Liver (tissue), 7 donors: ENCODE measurements at regions not wholly inside any gene's neighbourhood (a gene's known extent, or its start where the extent isn't known, plus 50 kb on each side); places are given as distances from the start of the nearest gene placed in this dataset.

Experiments
- DNase-seq: peaks from one replicate; pipeline ENCODE4 v3.0.0-alpha.2; 2017; ENCODE audit warnings: low spot score
- H3K27ac ChIP-seq, 2 donors: one replicate each; pipeline ENCODE4 v1.7.0; 2013; ENCODE audit warnings: inconsistent platforms in 2 of 2, low read length in 2 of 2, control low read depth in 1 of 2, low read depth in 1 of 2, mild to moderate bottlenecking in 1 of 2
- H3K27me3 ChIP-seq, 4 donors: one replicate each; pipeline versions ENCODE4 v1.6.1 to v1.7.0; 2013; ENCODE audit warnings: low read length in 3 of 4, inconsistent platforms in 1 of 4, mild to moderate bottlenecking in 1 of 4, moderate library complexity in 1 of 4; ENCODE audit not compliant: control insufficient read depth in 4 of 4, insufficient read depth in 4 of 4
- H3K36me3 ChIP-seq, 4 donors: one replicate each; pipeline versions ENCODE4 v1.6.1 to v1.7.0; 2013; ENCODE audit warnings: low read length in 3 of 4, mild to moderate bottlenecking in 3 of 4, low read depth in 1 of 4, moderate library complexity in 1 of 4; ENCODE audit not compliant: control insufficient read depth in 4 of 4, insufficient read depth in 3 of 4
- H3K4me1 ChIP-seq, 4 donors: one replicate each; pipeline versions ENCODE4 v1.6.1 to v1.7.0; 2013; ENCODE audit warnings: low read length in 3 of 4, mild to moderate bottlenecking in 3 of 4, moderate library complexity in 1 of 4; ENCODE audit not compliant: control insufficient read depth in 4 of 4, insufficient read depth in 4 of 4
- H3K4me3 ChIP-seq, 3 donors: one replicate each; pipeline versions ENCODE4 v1.6.1 to v1.7.0; 2013; ENCODE audit warnings: low read length in 3 of 3, control low read depth in 1 of 3, low read depth in 1 of 3, mild to moderate bottlenecking in 1 of 3
- H3K9ac ChIP-seq, 2 donors: one replicate each; pipeline ENCODE4 v1.7.0; 2013; ENCODE audit warnings: low read length in 2 of 2, mild to moderate bottlenecking in 2 of 2, moderate library complexity in 2 of 2, control low read depth in 1 of 2, low read depth in 1 of 2
- H3K9me3 ChIP-seq, 4 donors: one replicate each; pipeline versions ENCODE4 v1.6.1 to v1.7.0; 2013; ENCODE audit warnings: low read length in 3 of 4; ENCODE audit not compliant: control insufficient read depth in 4 of 4
- FOXA1 ChIP-seq: IDR thresholded peaks from 2 replicates; pipeline ENCODE4 v1.6.1; 2016; ENCODE audit warnings: antibody characterized with exemption
- FOXA2 ChIP-seq: IDR thresholded peaks from 2 replicates; pipeline ENCODE4 v1.6.1; 2016; ENCODE audit warnings: antibody characterized with exemption
- HNF4A ChIP-seq, 2 donors: conservative IDR thresholded peaks; 2 replicates each; pipeline ENCODE4 v1.6.1; 2016; ENCODE audit warnings: antibody characterized with exemption in 2 of 2, mild to moderate bottlenecking in 2 of 2
- WGBS: extraction: QIAGEN DNeasy Blood & Tissue Kit; methylation state at CpG from one replicate; pipeline ENCODE4 v1.1.7; 2013; 5-methylcytosine and 5-hydroxymethylcytosine counted together
- TF ChIP-seq, protein P1 (sequence below): IDR thresholded peaks from 2 replicates; pipeline ENCODE4 v1.6.1; 2016; ENCODE audit warnings: antibody characterized with exemption
- TF ChIP-seq, protein P2 (sequence below): IDR thresholded peaks from 2 replicates; pipeline ENCODE4 v1.6.1; 2016; ENCODE audit warnings: antibody characterized with exemption
- TF ChIP-seq, protein P3 (sequence below): IDR thresholded peaks from 2 replicates; pipeline ENCODE4 v1.6.1; 2016; ENCODE audit warnings: antibody characterized with exemption, mild to moderate bottlenecking
- donor health status: healthy.
- donor health status: healthy.
- donor health status: healthy.
- donor health status: healthy.

DNA sequence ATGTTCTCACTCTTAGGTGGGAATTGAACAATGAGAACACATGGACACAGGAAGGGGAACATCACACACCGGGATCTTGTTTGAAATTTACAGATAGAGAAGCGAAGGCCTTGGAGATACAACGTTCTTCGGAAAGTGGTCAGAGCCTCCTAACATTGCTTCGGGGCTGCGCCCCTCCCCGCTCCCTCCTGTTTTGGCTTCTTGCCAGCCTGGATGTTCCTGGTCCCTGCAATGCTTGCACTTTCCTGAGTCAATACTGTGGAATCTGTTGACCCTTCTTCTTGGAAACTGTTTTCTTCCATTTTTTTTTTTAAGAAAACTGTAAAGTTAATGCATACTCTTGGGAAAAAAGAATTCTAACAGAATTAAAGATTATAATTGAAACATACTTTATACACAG, 360.8 kb downstream of the SOCS6 start:
- H3K4me1 ChIP-seq: no peaks in the 10 kb centered on the region
- WGBS: 92% methylated on average over 7 of the region's 7 CpGs
- TF ChIP-seq FOXA1: no peak
- H3K27ac ChIP-seq: no peak overlapping the region
- no peaks in the 10 kb centered on the region for H3K9me3 ChIP-seq
- no peak for DNase-seq
- H3K27me3 ChIP-seq: no peaks in the 10 kb centered on the region
- no peak overlapping the region for H3K4me3 ChIP-seq
- no peak overlapping the region for H3K9ac ChIP-seq
- no peaks in the 10 kb centered on the region for H3K36me3 ChIP-seq

DNA sequence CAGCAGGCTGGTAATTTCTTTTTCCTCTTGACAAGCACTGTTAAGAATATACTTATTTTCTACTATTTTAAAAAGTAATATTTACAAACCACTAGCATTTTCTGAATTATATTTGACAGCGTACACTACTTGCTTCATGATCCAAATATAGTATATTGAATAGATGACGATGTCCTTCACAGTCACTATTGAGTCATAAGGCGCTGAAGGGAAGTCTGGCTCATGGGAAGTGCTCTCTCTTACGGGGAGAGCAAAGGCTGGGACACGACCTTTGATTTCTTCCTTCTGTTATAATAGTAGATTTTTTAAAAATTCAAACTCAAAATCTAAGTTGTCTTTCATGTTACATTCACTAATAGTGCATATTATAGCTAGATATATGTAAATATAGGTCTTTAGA, 357.1 kb downstream of the SOCS6 start:
- no peaks in the 10 kb centered on the region for H3K9me3 ChIP-seq
- 62% methylated on average over 5 of the region's 5 CpGs for WGBS
- no peaks in the 10 kb centered on the region for H3K4me1 ChIP-seq
- TF ChIP-seq, protein P1, sequence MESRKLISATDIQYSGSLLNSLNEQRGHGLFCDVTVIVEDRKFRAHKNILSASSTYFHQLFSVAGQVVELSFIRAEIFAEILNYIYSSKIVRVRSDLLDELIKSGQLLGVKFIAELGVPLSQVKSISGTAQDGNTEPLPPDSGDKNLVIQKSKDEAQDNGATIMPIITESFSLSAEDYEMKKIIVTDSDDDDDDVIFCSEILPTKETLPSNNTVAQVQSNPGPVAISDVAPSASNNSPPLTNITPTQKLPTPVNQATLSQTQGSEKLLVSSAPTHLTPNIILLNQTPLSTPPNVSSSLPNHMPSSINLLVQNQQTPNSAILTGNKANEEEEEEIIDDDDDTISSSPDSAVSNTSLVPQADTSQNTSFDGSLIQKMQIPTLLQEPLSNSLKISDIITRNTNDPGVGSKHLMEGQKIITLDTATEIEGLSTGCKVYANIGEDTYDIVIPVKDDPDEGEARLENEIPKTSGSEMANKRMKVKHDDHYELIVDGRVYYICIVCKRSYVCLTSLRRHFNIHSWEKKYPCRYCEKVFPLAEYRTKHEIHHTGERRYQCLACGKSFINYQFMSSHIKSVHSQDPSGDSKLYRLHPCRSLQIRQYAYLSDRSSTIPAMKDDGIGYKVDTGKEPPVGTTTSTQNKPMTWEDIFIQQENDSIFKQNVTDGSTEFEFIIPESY: no peak
- H3K36me3 ChIP-seq: no peaks in the 10 kb centered on the region
- no peaks in the 10 kb centered on the region for H3K27me3 ChIP-seq
- H3K27ac ChIP-seq: no peak overlapping the region
- no peak for DNase-seq
- H3K9ac ChIP-seq: no peak overlapping the region
- H3K4me3 ChIP-seq: no peak overlapping the region

DNA sequence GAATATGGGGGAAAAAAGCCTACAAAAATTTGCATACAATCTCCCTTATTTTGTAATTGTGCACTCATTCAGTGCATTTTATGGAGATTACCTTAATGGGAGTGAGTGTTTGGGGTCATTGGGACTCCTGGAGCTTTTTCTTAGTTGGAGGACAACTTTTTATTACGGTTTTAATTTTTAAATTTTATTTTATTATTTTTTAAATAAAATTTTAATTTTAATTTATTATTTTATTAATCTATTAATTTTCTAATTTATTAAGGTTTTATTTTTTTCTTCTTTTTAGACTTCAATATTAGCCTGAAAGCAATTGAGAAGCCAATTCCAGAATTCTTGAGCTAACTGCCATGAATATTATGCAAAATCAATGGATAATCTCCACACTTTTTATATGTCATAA, 355.0 kb downstream of the SOCS6 start:
- DNase-seq: no peak
- Histone ChIP-seq H3K4me1 (no peaks in the 10 kb centered on the region), H3K9me3 (no peaks in the 10 kb centered on the region), H3K9ac (no peak overlapping the region), H3K4me3 (no peak overlapping the region), H3K27ac (no peak overlapping the region), H3K27me3 (no peaks in the 10 kb centered on the region), H3K36me3 (no peaks in the 10 kb centered on the region)
- 61% methylated on average over 1 of the region's 1 CpG for WGBS
- TF ChIP-seq, protein P2, sequence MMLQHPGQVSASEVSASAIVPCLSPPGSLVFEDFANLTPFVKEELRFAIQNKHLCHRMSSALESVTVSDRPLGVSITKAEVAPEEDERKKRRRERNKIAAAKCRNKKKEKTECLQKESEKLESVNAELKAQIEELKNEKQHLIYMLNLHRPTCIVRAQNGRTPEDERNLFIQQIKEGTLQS: no peak
- no peak for TF ChIP-seq FOXA2

DNA sequence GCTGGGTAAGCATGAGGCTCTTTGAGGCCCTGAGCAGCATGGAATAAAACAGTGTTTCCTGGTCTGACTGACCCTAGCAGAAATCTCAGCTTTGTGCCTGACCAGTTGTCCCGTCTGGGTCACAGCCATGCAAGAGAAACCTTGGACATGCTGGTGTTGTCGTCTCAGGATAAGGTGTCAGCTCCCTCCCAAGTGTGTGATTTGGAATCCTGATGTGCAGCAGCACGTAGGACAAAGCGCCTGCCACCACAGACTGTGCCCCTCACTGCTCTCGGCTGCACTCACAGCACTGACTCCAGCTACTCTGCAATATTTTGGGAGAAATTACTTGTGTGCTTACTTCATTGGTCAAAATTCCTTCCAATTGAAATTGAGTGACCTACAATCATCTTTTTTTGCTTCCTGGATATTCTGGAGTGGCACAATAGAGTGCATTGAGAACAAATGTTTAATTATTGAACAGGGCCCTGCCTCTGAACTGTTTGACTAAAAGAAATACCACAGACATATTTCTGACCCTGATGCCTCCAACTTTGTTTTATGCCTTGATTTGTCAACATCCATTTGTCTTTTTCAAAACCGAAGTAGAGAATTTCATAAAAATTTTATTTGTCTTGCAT, 352.4 kb downstream of the SOCS6 start:
- H3K36me3 ChIP-seq: no peaks in the 10 kb centered on the region
- no peaks in the 10 kb centered on the region for H3K9me3 ChIP-seq
- TF ChIP-seq, protein P3, sequence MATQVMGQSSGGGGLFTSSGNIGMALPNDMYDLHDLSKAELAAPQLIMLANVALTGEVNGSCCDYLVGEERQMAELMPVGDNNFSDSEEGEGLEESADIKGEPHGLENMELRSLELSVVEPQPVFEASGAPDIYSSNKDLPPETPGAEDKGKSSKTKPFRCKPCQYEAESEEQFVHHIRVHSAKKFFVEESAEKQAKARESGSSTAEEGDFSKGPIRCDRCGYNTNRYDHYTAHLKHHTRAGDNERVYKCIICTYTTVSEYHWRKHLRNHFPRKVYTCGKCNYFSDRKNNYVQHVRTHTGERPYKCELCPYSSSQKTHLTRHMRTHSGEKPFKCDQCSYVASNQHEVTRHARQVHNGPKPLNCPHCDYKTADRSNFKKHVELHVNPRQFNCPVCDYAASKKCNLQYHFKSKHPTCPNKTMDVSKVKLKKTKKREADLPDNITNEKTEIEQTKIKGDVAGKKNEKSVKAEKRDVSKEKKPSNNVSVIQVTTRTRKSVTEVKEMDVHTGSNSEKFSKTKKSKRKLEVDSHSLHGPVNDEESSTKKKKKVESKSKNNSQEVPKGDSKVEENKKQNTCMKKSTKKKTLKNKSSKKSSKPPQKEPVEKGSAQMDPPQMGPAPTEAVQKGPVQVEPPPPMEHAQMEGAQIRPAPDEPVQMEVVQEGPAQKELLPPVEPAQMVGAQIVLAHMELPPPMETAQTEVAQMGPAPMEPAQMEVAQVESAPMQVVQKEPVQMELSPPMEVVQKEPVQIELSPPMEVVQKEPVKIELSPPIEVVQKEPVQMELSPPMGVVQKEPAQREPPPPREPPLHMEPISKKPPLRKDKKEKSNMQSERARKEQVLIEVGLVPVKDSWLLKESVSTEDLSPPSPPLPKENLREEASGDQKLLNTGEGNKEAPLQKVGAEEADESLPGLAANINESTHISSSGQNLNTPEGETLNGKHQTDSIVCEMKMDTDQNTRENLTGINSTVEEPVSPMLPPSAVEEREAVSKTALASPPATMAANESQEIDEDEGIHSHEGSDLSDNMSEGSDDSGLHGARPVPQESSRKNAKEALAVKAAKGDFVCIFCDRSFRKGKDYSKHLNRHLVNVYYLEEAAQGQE: no peak
- TF ChIP-seq HNF4A (conservative IDR thresholded peaks at IDR 0.05): no peak
- H3K9ac ChIP-seq: no peak overlapping the region
- DNase-seq: no peak
- WGBS: 63% methylated on average over 6 of the region's 6 CpGs
- no peak overlapping the region for H3K27ac ChIP-seq
- H3K4me1 ChIP-seq: no peaks in the 10 kb centered on the region
- H3K4me3 ChIP-seq: no peak overlapping the region
- H3K27me3 ChIP-seq: no peaks in the 10 kb centered on the region
